DND-41 (cell line): ENCODE measurements at regions not wholly inside any gene's neighbourhood (a gene's known extent, or its start where the extent isn't known, plus 50 kb on each side); places are given as distances from the start of the nearest gene placed in this dataset.

Source experiments
- ATAC-seq: fragments of 200-7000 bp; cut with Tn5 transposase; 3 replicates; pipeline ENCODE4 v1.9.1; 2021; ENCODE audit warnings: low read depth; ENCODE audit not compliant: insufficient read depth
- DNase-seq: peaks from one replicate; pipeline ENCODE4 v3.0.0-alpha.2; 2020
- H2AFZ ChIP-seq: 2 replicates; pipeline ENCODE4 v1.6.0; 2012; ENCODE audit warnings: low read depth, low read length
- H3K27ac ChIP-seq: 2 replicates; pipeline ENCODE4 v1.5.1; 2012; ENCODE audit warnings: low read length, inconsistent platforms
- H3K27me3 ChIP-seq: fragments of 200-600 bp; sonication (generic); 2 replicates; pipeline ENCODE4 v1.6.0; 2012; ENCODE audit warnings: low read length, mild to moderate bottlenecking, inconsistent platforms; ENCODE audit not compliant: insufficient read depth, poor library complexity
- H3K36me3 ChIP-seq: 2 replicates; pipeline ENCODE4 v1.5.1; 2012; ENCODE audit warnings: low read length, inconsistent platforms; ENCODE audit not compliant: insufficient read depth
- H3K4me1 ChIP-seq: 2 replicates; pipeline ENCODE4 v1.5.1; 2012; ENCODE audit warnings: mild to moderate bottlenecking, low read length; ENCODE audit not compliant: insufficient read depth
- H3K4me2 ChIP-seq: 2 replicates; pipeline ENCODE4 v1.6.0; 2012; ENCODE audit warnings: mild to moderate bottlenecking, moderate library complexity, low read length, inconsistent platforms; ENCODE audit not compliant: insufficient read depth
- H3K4me3 ChIP-seq, 2 experiments: fragments of 200-600 bp in 1 of 2; shearing (Covaris generic) in 1 of 2; 2 replicates each; pipeline ENCODE4 v1.5.1; 2012 to 2016; ENCODE audit warnings: inconsistent platforms in 2 of 2, low read length in 2 of 2, mild to moderate bottlenecking in 2 of 2, low read depth in 1 of 2, moderate library complexity in 1 of 2
- H3K79me2 ChIP-seq: 2 replicates; pipeline ENCODE4 v1.6.0; 2012; ENCODE audit warnings: low read length, inconsistent platforms; ENCODE audit not compliant: insufficient read depth
- H3K9ac ChIP-seq: 2 replicates; pipeline ENCODE4 v1.6.0; 2012; ENCODE audit warnings: low read depth, mild to moderate bottlenecking, inconsistent platforms, low read length, moderate library complexity
- H3K9me3 ChIP-seq: 2 replicates; pipeline ENCODE4 v1.5.1; 2012; ENCODE audit warnings: low read length, moderate library complexity, mild to moderate bottlenecking, inconsistent platforms; ENCODE audit not compliant: insufficient read depth, severe bottlenecking
- H4K20me1 ChIP-seq: 2 replicates; pipeline ENCODE4 v1.6.0; 2012; ENCODE audit warnings: low read length; ENCODE audit not compliant: insufficient read depth
- EZH2 ChIP-seq: IDR thresholded peaks from 3 replicates; pipeline ENCODE4 v1.6.1; 2012; ENCODE audit warnings: borderline replicate concordance, low read depth, mild to moderate bottlenecking, moderate library complexity, low read length, inconsistent platforms; ENCODE audit not compliant: severe bottlenecking
- TF ChIP-seq, protein P1 (sequence below): IDR thresholded peaks from 2 replicates; pipeline ENCODE4 v1.5.1; 2012; ENCODE audit warnings: borderline replicate concordance, low read length, moderate library complexity, mild to moderate bottlenecking; ENCODE audit not compliant: poor library complexity, severe bottlenecking; ENCODE audit errors: extremely low read depth

DNA sequence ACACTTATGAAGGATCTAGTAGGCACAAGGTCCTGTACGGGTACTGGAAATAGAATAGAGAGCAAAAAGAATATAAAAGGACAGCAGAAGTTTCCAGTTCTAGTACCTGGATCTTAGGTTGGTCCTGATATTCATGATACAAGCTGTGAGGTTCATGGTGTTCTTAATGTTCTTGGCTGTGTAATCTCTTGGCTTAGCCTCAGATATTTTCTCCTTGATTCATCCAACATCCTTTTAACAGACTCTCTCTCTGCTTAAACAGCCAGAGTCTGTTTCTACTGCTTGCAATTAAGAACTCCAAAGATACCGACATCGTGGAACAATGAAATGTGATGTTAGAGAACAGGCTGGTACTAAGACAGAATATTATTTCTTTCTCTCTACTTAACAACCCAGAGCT lies 49.9 kb downstream of the CNTN3 start:
- Histone ChIP-seq H2AFZ (no peak overlapping the region), H3K79me2 (no peaks in the 10 kb centered on the region), H3K9me3 (no peaks in the 10 kb centered on the region), H3K9ac (no peak overlapping the region), H3K4me3 (no peak overlapping the region), H3K27ac (no peak overlapping the region), H3K36me3 (no peaks in the 10 kb centered on the region), H4K20me1 (no peaks in the 10 kb centered on the region), H3K4me2 (no peak overlapping the region), H3K27me3 (no peaks in the 10 kb centered on the region), H3K4me1 (no peaks in the 10 kb centered on the region)
- TF ChIP-seq EZH2, result no peak
- TF ChIP-seq, protein P1, sequence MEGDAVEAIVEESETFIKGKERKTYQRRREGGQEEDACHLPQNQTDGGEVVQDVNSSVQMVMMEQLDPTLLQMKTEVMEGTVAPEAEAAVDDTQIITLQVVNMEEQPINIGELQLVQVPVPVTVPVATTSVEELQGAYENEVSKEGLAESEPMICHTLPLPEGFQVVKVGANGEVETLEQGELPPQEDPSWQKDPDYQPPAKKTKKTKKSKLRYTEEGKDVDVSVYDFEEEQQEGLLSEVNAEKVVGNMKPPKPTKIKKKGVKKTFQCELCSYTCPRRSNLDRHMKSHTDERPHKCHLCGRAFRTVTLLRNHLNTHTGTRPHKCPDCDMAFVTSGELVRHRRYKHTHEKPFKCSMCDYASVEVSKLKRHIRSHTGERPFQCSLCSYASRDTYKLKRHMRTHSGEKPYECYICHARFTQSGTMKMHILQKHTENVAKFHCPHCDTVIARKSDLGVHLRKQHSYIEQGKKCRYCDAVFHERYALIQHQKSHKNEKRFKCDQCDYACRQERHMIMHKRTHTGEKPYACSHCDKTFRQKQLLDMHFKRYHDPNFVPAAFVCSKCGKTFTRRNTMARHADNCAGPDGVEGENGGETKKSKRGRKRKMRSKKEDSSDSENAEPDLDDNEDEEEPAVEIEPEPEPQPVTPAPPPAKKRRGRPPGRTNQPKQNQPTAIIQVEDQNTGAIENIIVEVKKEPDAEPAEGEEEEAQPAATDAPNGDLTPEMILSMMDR, result no peak
- ATAC-seq (no peak), DNase-seq (no peak)

DNA sequence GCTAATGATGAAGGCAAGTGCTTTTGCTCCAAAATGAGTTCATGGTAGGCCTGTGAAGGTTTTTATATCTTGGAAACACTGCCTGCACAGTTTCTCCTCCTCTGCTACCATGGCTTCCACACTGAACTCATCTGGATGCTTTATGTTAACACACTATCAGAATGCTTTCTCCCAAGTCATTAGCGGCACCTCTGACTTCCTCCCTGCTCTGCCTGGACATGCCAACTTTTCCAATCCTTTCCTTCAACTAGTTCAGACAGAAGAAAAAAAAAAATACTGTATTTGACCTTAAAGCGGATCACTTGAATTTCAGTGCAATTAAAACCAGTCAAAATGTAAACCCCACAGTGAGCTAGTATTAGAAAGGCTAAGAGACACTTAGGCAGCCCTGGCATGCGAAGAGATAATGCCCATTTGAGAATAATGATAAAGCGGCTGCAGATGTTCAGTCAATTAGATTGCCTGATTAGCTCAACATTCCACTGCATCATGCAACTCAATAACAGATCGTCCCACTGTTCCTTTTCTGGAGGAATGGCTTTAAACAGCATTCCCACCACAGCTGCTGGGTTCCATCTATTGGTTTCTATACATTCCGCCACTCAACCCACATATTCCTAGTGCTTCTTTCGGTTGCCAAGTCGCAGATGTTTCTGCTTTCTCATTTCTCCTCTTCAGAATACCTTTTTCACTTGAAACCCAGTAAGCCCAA lies 51.7 kb downstream of the CNTN3 start:
- Histone ChIP-seq H3K27me3 (no peaks in the 10 kb centered on the region), H3K9me3 (no peaks in the 10 kb centered on the region), H3K79me2 (no peaks in the 10 kb centered on the region), H3K4me1 (no peaks in the 10 kb centered on the region), H2AFZ (no peak overlapping the region), H3K27ac (no peak overlapping the region), H3K4me3 (no peak overlapping the region), H3K4me2 (no peak overlapping the region), H3K36me3 (no peaks in the 10 kb centered on the region), H3K9ac (no peak overlapping the region), H4K20me1 (no peaks in the 10 kb centered on the region)
- DNase-seq (no peak), ATAC-seq (no peak)
- TF ChIP-seq, protein P1, result no peak
- TF ChIP-seq EZH2, result no peak

DNA sequence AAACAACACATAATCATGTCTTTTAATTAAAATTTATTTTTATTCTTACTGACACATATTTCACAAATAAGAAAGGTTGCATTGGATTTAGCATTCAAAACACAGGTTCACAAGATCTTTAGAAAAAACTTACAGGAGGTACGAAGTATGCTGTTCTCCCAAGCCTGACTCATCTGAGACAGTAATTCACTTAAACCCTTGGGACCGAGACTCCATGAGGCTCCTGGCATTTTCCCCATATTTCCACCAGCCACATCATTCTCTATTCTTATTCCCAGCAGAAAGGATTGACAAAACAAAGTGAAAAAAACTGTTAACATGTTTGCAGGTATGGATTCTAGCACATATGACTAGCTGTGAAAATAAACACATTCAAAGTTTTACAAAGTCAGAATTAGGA lies 52.6 kb downstream of the CNTN3 start:
- H3K79me2 ChIP-seq, result no peaks in the 10 kb centered on the region
- no peak overlapping the region for H3K4me3 ChIP-seq
- no peak overlapping the region for H2AFZ ChIP-seq
- no peaks in the 10 kb centered on the region for H4K20me1 ChIP-seq
- no peaks in the 10 kb centered on the region for H3K36me3 ChIP-seq
- ATAC-seq (no peak), DNase-seq (no peak)
- no peak overlapping the region for H3K27ac ChIP-seq
- TF ChIP-seq, protein P1, result no peak
- TF ChIP-seq EZH2, result no peak
- H3K4me2 ChIP-seq, result no peak overlapping the region
- H3K9ac ChIP-seq, result no peak overlapping the region
- no peaks in the 10 kb centered on the region for H3K4me1 ChIP-seq
- no peaks in the 10 kb centered on the region for H3K27me3 ChIP-seq
- H3K9me3 ChIP-seq, result no peaks in the 10 kb centered on the region
